ENCODE measurements at regions not wholly inside any gene's neighbourhood (a gene's known extent, or its start where the extent isn't known, plus 50 kb on each side); places are given as distances from the start of the nearest gene placed in this dataset.

DNA sequence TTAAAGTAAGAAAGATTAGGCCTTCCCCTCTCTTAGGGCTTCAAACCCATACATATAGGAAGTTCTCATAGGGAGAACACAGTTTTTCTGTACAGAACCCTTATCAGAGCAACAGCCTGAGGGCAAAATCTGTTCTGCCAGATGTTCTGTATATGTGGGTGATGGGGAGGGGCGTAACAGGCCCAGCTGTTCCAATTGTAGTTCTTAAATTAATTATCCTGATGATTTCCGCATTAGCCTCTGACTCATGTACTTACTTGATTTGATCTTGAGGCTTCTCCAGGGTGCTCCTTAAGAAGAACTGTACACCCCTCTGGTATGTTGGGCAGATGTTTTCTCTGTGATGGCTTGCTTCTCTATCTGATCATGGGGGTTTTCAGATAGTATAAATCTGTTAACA is 123.1 kb upstream of the C11orf87 start:
- DNase-seq (no peak), ATAC-seq (no peak)
- no peaks in the 10 kb centered on the region for H3K36me3 ChIP-seq
- no peak for TF ChIP-seq CTCF (IDR thresholded peaks at IDR 0.05)
- TF ChIP-seq POLR2A (IDR thresholded peaks at IDR 0.05): no peak
- no peaks in the 10 kb centered on the region for H3K27me3 ChIP-seq
- intact Hi-C loops (cut with DNase I): no loop called here
- WGBS (ENCODE audit: insufficient coverage, low coverage, low lambda C conversion rate, missing lambda C conversion rate): 44% methylated on average over 2 of the region's 2 CpGs
- no peaks in the 10 kb centered on the region for H3K4me1 ChIP-seq
- H3K27ac ChIP-seq: no peak overlapping the region
- H3K4me3 ChIP-seq: no peak overlapping the region
- H3K9me3 ChIP-seq: no peaks in the 10 kb centered on the region

DNA sequence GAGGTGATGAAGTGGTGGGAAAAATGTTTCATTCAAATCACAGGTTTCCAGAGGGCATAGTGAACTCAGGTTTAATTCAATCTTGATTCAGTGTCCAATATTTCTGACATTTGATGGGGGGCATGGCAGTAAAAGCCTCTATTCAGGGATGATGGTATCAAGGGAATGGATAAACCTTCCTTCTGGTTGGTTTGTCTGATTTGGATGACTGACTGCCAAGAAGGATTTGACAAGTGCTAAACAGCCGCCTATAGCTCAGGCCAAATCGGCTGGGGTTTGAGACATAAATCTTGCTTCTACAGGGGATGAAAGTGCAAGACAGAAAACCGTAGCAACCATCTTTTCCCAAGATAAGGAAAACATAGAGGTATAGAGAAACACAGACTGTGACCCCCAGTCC is 121.8 kb upstream of the C11orf87 start:
- ATAC-seq: no peak
- intact Hi-C loops (cut with DNase I): no loop called here
- DNase-seq: no peak
- no peaks in the 10 kb centered on the region for H3K27me3 ChIP-seq
- TF ChIP-seq CTCF (IDR thresholded peaks at IDR 0.05) (no peak), POLR2A (IDR thresholded peaks at IDR 0.05) (no peak)
- no peaks in the 10 kb centered on the region for H3K4me1 ChIP-seq
- no peaks in the 10 kb centered on the region for H3K36me3 ChIP-seq
- no peak overlapping the region for H3K4me3 ChIP-seq
- H3K9me3 ChIP-seq: no peaks in the 10 kb centered on the region
- H3K27ac ChIP-seq: no peak overlapping the region
- 80% methylated on average over 1 of the region's 3 CpGs for WGBS (ENCODE audit: insufficient coverage, low coverage, low lambda C conversion rate, missing lambda C conversion rate)

- no peak for DNase-seq
- Histone ChIP-seq H3K9me3 (no peaks in the 10 kb centered on the region), H3K4me3 (no peak overlapping the region), H3K27ac (no peak overlapping the region), H3K36me3 (no peaks in the 10 kb centered on the region), H3K4me1 (no peaks in the 10 kb centered on the region), H3K27me3 (no peaks in the 10 kb centered on the region)
- ATAC-seq: no peak
- TF ChIP-seq POLR2A (IDR thresholded peaks at IDR 0.05) (no peak), CTCF (IDR thresholded peaks at IDR 0.05) (no peak)
- WGBS (ENCODE audit: insufficient coverage, low coverage, low lambda C conversion rate, missing lambda C conversion rate): 27% methylated on average over 4 of the region's 4 CpGs
- intact Hi-C loops (cut with DNase I): no loop called here
Measured at GRCh38 chr11:109302591-109303334, 119.2 kb upstream of the C11orf87 start.

GRCh38 chr11:109303342-109303741 is 118.6 kb upstream of the C11orf87 start:
- H3K27me3 ChIP-seq: no peaks in the 10 kb centered on the region
- WGBS (ENCODE audit: insufficient coverage, low coverage, low lambda C conversion rate, missing lambda C conversion rate): 55% methylated on average over 1 of the region's 1 CpG
- ATAC-seq (no peak), DNase-seq (no peak)
- H3K9me3 ChIP-seq: no peaks in the 10 kb centered on the region
- H3K27ac ChIP-seq: no peak overlapping the region
- H3K36me3 ChIP-seq: no peaks in the 10 kb centered on the region
- intact Hi-C loops (cut with DNase I): no loop called here
- no peak for TF ChIP-seq CTCF (IDR thresholded peaks at IDR 0.05)
- no peak for TF ChIP-seq POLR2A (IDR thresholded peaks at IDR 0.05)
- H3K4me3 ChIP-seq: no peak overlapping the region
- H3K4me1 ChIP-seq: no peaks in the 10 kb centered on the region

Data from right lobe of liver (tissue), 6 donors.